Mucosa of rectum (tissue), 2 donors: ENCODE measurements at regions not wholly inside any gene's neighbourhood (a gene's known extent, or its start where the extent isn't known, plus 50 kb on each side); places are given as distances from the start of the nearest gene placed in this dataset.
"Not testable (repeated sequence)": the region's sequence is repeated elsewhere in the genome, so short reads cannot be mapped to it uniquely, and the experiment has no call there.

Experiments
- H3K27ac ChIP-seq, 2 donors: one replicate each; pipeline ENCODE4 v1.7.0; 2013; ENCODE audit warnings: inconsistent platforms in 2 of 2, low read depth in 2 of 2, low read length in 2 of 2
- H3K27me3 ChIP-seq, 2 donors: one replicate each; pipeline ENCODE4 v1.7.0; 2013; ENCODE audit warnings: low read length in 2 of 2; ENCODE audit not compliant: control insufficient read depth in 2 of 2, insufficient read depth in 2 of 2
- H3K36me3 ChIP-seq, 2 donors: one replicate each; pipeline ENCODE4 v1.7.0; 2013; ENCODE audit warnings: low read length in 2 of 2; ENCODE audit not compliant: control insufficient read depth in 2 of 2, insufficient read depth in 2 of 2
- H3K4me1 ChIP-seq, 2 donors: one replicate each; pipeline ENCODE4 v1.7.0; 2013; ENCODE audit warnings: low read length in 2 of 2, mild to moderate bottlenecking in 1 of 2; ENCODE audit not compliant: control insufficient read depth in 2 of 2, insufficient read depth in 2 of 2
- H3K4me3 ChIP-seq, 2 donors: one replicate each; pipeline ENCODE4 v1.7.0; 2013; ENCODE audit warnings: low read length in 2 of 2
- H3K9ac ChIP-seq, 2 donors: one replicate each; pipeline ENCODE4 v1.7.0; 2013; ENCODE audit warnings: low read length in 2 of 2, low read depth in 1 of 2, mild to moderate bottlenecking in 1 of 2
- H3K9me3 ChIP-seq, 2 donors: one replicate each; pipeline ENCODE4 v1.7.0; 2013; ENCODE audit warnings: low read length in 2 of 2; ENCODE audit not compliant: control insufficient read depth in 2 of 2
- donor health status: healthy.
- donor health status: Normal muscosa, but diverticular disease.

- no peaks in the 10 kb centered on the region for H3K27me3 ChIP-seq
- H3K4me3 ChIP-seq = no peak overlapping the region
- H3K36me3 ChIP-seq = no peaks in the 10 kb centered on the region
- no peak overlapping the region for H3K27ac ChIP-seq
- no peaks in the 10 kb centered on the region for H3K4me1 ChIP-seq
- H3K9ac ChIP-seq = no peak overlapping the region
- no peaks in the 10 kb centered on the region for H3K9me3 ChIP-seq
These were observed 182.7 kb downstream of the RPIA start for GRCh38 chr2:88874063-88874657.

GRCh38 chr2:88875736-88876135, 184.3 kb downstream of the RPIA start:
- H3K27me3 ChIP-seq = no peaks in the 10 kb centered on the region
- no peaks in the 10 kb centered on the region for H3K9me3 ChIP-seq
- H3K4me1 ChIP-seq = peaks cover 0 to 2% of the 10 kb centered on the region in 2 donors
- no peak overlapping the region for H3K9ac ChIP-seq
- H3K36me3 ChIP-seq = no peaks in the 10 kb centered on the region
- no peak overlapping the region for H3K4me3 ChIP-seq
- H3K27ac ChIP-seq = no peak overlapping the region

- Histone ChIP-seq H3K9me3 (no peaks in the 10 kb centered on the region), H3K27me3 (no peaks in the 10 kb centered on the region), H3K36me3 (no peaks in the 10 kb centered on the region), H3K4me1 (peaks cover 0 to 2% of the 10 kb centered on the region in 2 donors), H3K9ac (no peak overlapping the region), H3K27ac (no peak overlapping the region), H3K4me3 (no peak overlapping the region)
These were observed 189.0 kb downstream of the RPIA start for GRCh38 chr2:88880441-88880953.

GRCh38 chr2:88885275-88885674, 193.8 kb downstream of the RPIA start:
- H3K36me3 ChIP-seq = no peaks in the 10 kb centered on the region
- no peak overlapping the region for H3K4me3 ChIP-seq
- H3K27ac ChIP-seq = no peak overlapping the region
- no peaks in the 10 kb centered on the region for H3K27me3 ChIP-seq
- no peak overlapping the region for H3K9ac ChIP-seq
- H3K9me3 ChIP-seq = no peaks in the 10 kb centered on the region
- H3K4me1 ChIP-seq = peaks cover 0 to 2% of the 10 kb centered on the region in 2 donors

GRCh38 chr2:88885679-88886416, 194.4 kb downstream of the RPIA start:
- Histone ChIP-seq H3K4me3 (no peak overlapping the region), H3K9ac (no peak overlapping the region), H3K27ac (no peak overlapping the region), H3K4me1 (no peaks in the 10 kb centered on the region), H3K27me3 (no peaks in the 10 kb centered on the region), H3K9me3 (no peaks in the 10 kb centered on the region), H3K36me3 (no peaks in the 10 kb centered on the region)

GRCh38 chr2:88887466-88887865, 196.0 kb downstream of the RPIA start:
- H3K4me1 ChIP-seq, H3K9me3 ChIP-seq, H3K9ac ChIP-seq, H3K27ac ChIP-seq, H3K36me3 ChIP-seq, H3K4me3 ChIP-seq, H3K27me3 ChIP-seq: not testable (repeated sequence)

GRCh38 chr2:88892207-88892606, 200.7 kb downstream of the RPIA start:
- Histone ChIP-seq H3K36me3 (no peaks in the 10 kb centered on the region), H3K9me3 (no peaks in the 10 kb centered on the region), H3K9ac (no peak overlapping the region), H3K4me1 (no peaks in the 10 kb centered on the region), H3K4me3 (no peak overlapping the region), H3K27me3 (no peaks in the 10 kb centered on the region), H3K27ac (no peak overlapping the region)

GRCh38 chr2:88892788-88893187, 201.3 kb downstream of the RPIA start:
- Histone ChIP-seq H3K27ac (no peak overlapping the region), H3K9me3 (no peaks in the 10 kb centered on the region), H3K36me3 (no peaks in the 10 kb centered on the region), H3K27me3 (no peaks in the 10 kb centered on the region), H3K4me1 (no peaks in the 10 kb centered on the region), H3K9ac (no peak overlapping the region), H3K4me3 (no peak overlapping the region)

GRCh38 chr2:88896971-88897370, 205.5 kb downstream of the RPIA start:
- Histone ChIP-seq H3K9me3 (no peaks in the 10 kb centered on the region), H3K4me1 (no peaks in the 10 kb centered on the region), H3K36me3 (no peaks in the 10 kb centered on the region), H3K4me3 (no peak overlapping the region), H3K9ac (no peak overlapping the region), H3K27ac (no peak overlapping the region), H3K27me3 (no peaks in the 10 kb centered on the region)

GRCh38 chr2:88897715-88898114, 206.2 kb downstream of the RPIA start:
- H3K36me3 ChIP-seq = no peaks in the 10 kb centered on the region
- H3K4me3 ChIP-seq = no peak overlapping the region
- no peak overlapping the region for H3K9ac ChIP-seq
- no peak overlapping the region for H3K27ac ChIP-seq
- no peaks in the 10 kb centered on the region for H3K27me3 ChIP-seq
- no peaks in the 10 kb centered on the region for H3K4me1 ChIP-seq
- no peaks in the 10 kb centered on the region for H3K9me3 ChIP-seq
